SK-N-SH treated with all-trans-retinoic acid at 6 μM for 48 hours (cell line): ENCODE measurements at regions not wholly inside any gene's neighbourhood (a gene's known extent, or its start where the extent isn't known, plus 50 kb on each side); places are given as distances from the start of the nearest gene placed in this dataset.

Experiments used
- ARNTL ChIP-seq: fragments of 450-650 bp; formaldehyde crosslinking; IDR thresholded peaks from 2 replicates; pipeline ENCODE4 v1.5.0; 2020; ENCODE audit warnings: low read depth, mild to moderate bottlenecking, moderate library complexity, borderline replicate concordance
- CREB5 ChIP-seq: fragments of 250-450 bp; sonication (Bioruptor Pico); IDR thresholded peaks from 2 replicates; pipeline ENCODE4 v1.5.1; 2020; ENCODE audit warnings: low read depth, mild to moderate bottlenecking, moderate library complexity
- CSDC2 ChIP-seq: fragments of 250-450 bp; sonication (Bioruptor Pico); IDR thresholded peaks from 2 replicates; pipeline ENCODE4 v1.5.0; 2020; ENCODE audit warnings: mild to moderate bottlenecking, moderate library complexity
- PPARA ChIP-seq: fragments of 250-450 bp; sonication (Bioruptor Pico); IDR thresholded peaks from 2 replicates; pipeline ENCODE4 v1.5.0; 2020; ENCODE audit warnings: mild to moderate bottlenecking, borderline replicate concordance
- RARB ChIP-seq: fragments of 250-450 bp; sonication (Bioruptor Pico); IDR thresholded peaks from 2 replicates; pipeline ENCODE4 v1.8.0; 2021; ENCODE audit warnings: mild to moderate bottlenecking, moderate library complexity
- TCF4 ChIP-seq: fragments of 250-450 bp; sonication (Bioruptor Pico); IDR thresholded peaks from 2 replicates; pipeline ENCODE4 v1.8.0; 2021; ENCODE audit warnings: mild to moderate bottlenecking, moderate library complexity, borderline replicate concordance
- ZNF70 ChIP-seq: fragments of 450-650 bp; formaldehyde crosslinking; IDR thresholded peaks from 2 replicates; pipeline ENCODE4 v1.5.0; 2020; ENCODE audit warnings: mild to moderate bottlenecking, moderate library complexity

GRCh38 chr6:23630726-23631635 lies 495.0 kb upstream of the NRSN1 start:
- TF ChIP-seq ARNTL (CRISPR knock-in tag): no peak
- no peak for TF ChIP-seq TCF4 (CRISPR knock-in tag)
- TF ChIP-seq RARB: no peak
- TF ChIP-seq CSDC2 (CRISPR knock-in tag): no peak
- no peak for TF ChIP-seq ZNF70 (CRISPR knock-in tag)
- no peak for TF ChIP-seq CREB5 (CRISPR knock-in tag)
- TF ChIP-seq PPARA (CRISPR knock-in tag): no peak
